ENCODE measurements at regions not wholly inside any gene's neighbourhood (a gene's known extent, or its start where the extent isn't known, plus 50 kb on each side); places are given as distances from the start of the nearest gene placed in this dataset.

DNA sequence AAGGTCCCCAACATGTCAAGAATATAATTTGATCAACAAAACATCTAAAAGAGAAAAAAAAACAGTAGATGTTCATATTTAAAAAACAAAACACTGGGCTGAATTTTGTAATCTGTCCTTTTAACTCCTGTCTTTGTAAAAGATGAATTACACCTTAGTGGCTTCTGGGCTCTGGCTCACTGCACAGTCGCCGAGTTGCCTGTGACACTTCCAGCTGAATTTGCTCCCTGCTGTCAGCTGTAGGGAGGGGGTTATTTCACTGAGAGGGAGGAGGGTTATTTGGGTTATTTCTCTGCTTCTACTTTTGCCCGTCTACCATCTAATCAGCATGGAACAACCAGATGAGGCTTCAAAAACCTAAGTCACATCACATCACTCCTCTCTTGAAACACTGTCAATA is 193.0 kb upstream of the ZC3H12A start:
- no peak for DNase-seq (ENCODE audit: low read depth, low spot score)
- in situ Hi-C loops (cut with HindIII; ENCODE audit: low pct_unique_long_range_greater_than_20kb, low sequenced_read_pairs), result no loop called here

DNA sequence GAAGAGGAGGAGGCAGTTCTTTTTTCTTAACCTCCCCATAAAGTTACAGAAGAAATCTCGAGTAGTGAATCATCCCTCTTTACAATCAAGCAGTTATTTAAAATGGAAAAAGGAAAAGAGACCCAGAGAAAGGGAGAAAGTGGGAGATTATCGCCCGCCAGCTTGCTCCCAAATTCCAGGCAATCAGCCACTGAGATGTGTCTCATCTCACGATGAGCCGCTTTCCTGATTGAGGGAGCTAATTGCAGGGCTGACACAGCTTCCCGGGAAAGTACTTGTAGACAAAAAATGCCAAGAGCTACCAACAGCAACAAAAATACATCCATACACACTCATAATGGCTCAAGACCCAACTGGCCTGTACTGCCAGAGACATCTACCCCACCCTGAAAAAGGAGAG is 191.6 kb upstream of the ZC3H12A start:
- no peak for DNase-seq (ENCODE audit: low read depth, low spot score)
- in situ Hi-C loops (cut with HindIII; ENCODE audit: low pct_unique_long_range_greater_than_20kb, low sequenced_read_pairs), result no loop called here

DNA sequence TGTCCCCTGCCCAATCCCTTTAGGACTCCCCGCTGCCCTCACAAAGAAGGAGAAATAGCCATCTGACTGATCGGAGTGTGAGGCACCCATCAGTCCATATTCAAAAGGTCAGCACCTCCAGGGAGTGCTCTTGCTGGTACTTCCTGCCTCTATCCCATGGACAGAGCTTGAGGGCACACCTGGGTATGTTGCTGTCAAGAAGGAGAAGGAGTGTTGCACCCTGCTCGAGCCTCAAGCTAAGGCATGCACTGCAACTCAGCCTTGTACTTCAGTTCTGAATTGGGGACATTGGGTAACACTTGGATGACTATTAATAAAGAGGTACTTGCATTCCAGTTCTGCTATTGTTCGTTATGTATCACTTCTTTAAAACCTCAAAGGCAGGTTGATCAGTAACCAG is 190.3 kb upstream of the ZC3H12A start:
- in situ Hi-C loops (cut with HindIII; ENCODE audit: low pct_unique_long_range_greater_than_20kb, low sequenced_read_pairs), result no loop called here
- DNase-seq (ENCODE audit: low read depth, low spot score), result no peak

DNA sequence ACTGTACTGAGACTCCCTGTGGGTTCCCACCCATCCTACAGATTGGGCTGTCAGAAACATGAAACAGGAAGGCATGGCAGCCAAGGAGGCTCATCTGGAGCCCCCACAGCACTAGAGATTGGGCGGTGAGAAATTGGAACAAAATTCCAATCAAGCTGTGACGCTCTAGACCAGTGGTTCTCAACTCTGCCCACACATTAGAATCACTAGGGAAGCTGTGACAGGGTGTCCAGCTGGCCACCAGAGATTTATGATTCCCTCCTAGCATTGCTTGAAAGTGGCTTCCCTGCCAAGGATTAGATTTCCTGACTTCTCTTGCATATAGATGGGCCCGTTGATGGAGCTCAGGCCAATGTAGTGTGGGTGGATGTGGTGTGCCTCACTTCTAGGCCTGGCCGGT is 187.5 kb upstream of the ZC3H12A start:
- in situ Hi-C loops (cut with HindIII; ENCODE audit: low pct_unique_long_range_greater_than_20kb, low sequenced_read_pairs), result no loop called here
- no peak for DNase-seq (ENCODE audit: low read depth, low spot score)

DNA sequence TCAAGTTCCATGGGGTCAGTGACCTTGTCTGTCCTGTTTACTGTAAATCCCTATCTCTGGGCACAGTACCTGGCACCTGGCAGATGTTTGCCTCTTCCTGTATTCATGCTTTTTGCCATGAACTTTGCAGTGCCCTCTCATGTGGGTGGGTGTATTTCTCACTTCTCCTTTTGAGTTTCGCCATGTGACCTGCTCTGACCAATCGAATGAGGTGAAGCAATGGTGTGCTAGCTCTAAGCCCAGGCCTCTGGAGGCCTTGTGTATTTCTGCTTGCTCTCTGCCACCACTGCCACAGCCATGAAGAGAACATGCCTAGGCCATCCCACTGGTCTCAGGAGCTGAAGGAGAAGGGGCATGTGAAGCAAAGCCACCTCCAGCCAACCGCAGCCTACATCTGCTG is 185.5 kb upstream of the ZC3H12A start:
- in situ Hi-C loops (cut with HindIII; ENCODE audit: low pct_unique_long_range_greater_than_20kb, low sequenced_read_pairs), result no loop called here
- no peak for DNase-seq (ENCODE audit: low read depth, low spot score)

DNA sequence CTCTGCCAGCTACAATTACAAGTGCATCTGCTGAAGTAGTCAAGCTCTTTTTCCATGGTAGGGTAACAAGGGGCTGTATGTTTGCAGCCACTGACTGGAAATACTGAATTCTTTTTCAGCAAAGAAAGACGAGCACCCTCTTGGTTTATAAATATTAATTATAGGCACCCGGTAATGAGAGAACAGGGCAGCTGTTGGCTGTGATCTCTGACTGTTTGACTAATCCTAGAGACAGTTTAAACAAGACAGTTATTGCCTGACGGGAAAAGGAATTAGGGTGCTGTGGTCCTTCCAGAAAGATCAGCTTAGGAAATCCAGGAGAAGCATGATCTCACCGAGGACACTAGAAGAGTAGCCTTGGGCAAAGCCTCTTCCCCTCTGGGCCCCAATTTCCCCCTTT is 183.7 kb upstream of the ZC3H12A start:
- in situ Hi-C loops (cut with HindIII; ENCODE audit: low pct_unique_long_range_greater_than_20kb, low sequenced_read_pairs), result no loop called here
- DNase-seq (ENCODE audit: low read depth, low spot score), result no peak

DNA sequence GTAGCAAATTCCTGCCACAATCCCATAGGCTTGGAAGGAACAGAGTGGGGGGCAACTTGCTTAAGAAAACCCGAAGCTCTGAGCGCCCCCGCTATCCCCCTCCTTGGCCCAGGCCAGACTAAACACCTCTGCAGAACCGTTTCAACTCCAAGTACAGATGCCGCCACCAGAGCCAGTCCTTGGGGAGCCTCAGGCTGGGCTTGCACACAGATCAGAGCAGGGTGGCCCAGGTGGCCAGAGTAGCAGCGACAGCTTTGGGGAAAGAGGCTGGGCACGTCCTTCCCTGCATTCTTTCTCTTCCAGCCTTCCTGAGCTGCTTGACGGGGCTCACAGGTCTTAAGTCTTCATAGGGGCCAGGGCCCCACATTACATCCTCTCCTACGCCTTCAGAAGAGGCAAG is 181.6 kb upstream of the ZC3H12A start:
- DNase-seq (ENCODE audit: low read depth, low spot score), result no peak
- in situ Hi-C loops (cut with HindIII; ENCODE audit: low pct_unique_long_range_greater_than_20kb, low sequenced_read_pairs), result no loop called here

DNA sequence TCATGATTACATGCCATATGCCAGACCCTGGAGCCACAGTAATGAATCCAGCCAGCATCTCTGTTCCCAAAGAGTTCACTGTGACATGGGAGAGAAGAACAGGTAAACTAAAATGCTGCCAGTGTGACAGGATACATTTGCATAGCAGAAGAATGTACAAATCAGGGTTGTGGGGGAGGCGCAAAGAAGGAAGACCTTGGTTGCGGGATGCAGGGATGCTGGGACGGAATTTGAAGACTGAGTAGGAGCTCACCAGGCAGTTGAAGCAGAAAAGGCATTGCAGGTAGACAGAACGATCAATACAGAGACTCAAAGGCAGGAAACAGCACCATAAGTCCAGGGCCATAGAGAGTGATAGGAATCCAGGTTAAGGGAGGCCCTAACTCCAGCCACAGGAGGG is 180.3 kb upstream of the ZC3H12A start:
- in situ Hi-C loops (cut with HindIII; ENCODE audit: low pct_unique_long_range_greater_than_20kb, low sequenced_read_pairs), result no loop called here
- DNase-seq (ENCODE audit: low read depth, low spot score), result no peak

DNA sequence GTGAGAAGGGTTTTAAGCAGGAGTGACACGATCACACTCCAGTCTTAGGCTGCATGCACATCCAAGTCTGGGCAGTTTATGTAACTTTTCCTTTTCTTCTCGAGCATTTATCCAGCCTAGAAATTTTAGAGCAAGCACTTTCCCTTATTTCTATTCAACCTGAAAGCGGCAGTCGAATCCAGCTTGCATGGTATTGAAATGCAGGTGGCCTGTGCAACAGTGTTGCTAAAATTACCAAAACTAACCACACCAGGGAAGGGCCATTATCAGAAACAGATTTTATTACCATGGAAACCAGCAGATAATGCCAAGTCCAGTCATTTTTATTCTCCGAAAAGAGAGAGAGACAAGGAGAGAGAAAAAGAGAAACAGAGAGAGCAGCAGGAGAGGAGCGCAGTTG is 179.9 kb upstream of the ZC3H12A start:
- in situ Hi-C loops (cut with HindIII; ENCODE audit: low pct_unique_long_range_greater_than_20kb, low sequenced_read_pairs), result no loop called here

DNA sequence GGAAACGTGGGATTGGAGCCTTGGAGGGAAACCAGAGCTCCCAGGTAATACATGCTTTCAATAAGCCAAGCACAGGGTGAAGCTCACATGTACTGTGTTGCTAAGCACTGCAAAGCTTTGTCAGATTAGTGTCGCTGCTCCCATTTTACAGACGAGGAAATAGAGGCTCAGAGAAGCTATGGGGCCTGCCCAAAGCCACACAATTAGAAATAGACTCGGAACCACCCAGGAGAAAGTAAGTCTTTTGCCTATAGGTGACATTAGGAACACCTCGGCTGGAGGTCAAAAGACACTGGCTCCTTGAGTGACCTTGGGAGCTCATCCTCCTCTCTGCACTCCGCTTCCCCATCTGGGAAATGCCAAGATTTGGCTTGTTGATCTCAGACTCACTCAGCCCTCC is 175.6 kb upstream of the ZC3H12A start:
- DNase-seq (ENCODE audit: low read depth, low spot score), result no peak
- in situ Hi-C loops (cut with HindIII; ENCODE audit: low pct_unique_long_range_greater_than_20kb, low sequenced_read_pairs), result no loop called here

More for the DNA sequence above, 179.9 kb upstream of the ZC3H12A start:
- DNase-seq (ENCODE audit: low read depth, low spot score), result no peak

DNA sequence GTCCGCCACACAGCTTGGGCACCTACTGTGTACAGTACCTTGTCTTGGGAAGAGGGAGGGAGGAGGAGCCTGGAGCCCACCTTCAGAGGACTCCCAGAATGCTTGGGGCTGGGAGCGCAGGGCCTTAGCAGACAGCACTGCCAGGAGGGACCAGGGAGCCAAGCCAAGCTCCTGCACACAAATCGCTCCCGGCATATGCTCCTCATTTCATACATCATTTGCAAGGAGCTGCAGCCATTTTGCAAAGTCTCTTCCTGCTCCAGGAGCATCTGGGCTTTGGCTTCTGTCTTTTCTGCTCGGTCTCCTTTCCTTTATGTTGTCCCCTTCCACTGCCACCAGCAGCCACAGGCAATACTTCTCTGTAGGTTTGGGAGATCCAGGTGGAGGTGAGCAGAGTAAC is 175.2 kb upstream of the ZC3H12A start:
- no peak for DNase-seq (ENCODE audit: low read depth, low spot score)
- in situ Hi-C loops (cut with HindIII; ENCODE audit: low pct_unique_long_range_greater_than_20kb, low sequenced_read_pairs), result no loop called here

DNA sequence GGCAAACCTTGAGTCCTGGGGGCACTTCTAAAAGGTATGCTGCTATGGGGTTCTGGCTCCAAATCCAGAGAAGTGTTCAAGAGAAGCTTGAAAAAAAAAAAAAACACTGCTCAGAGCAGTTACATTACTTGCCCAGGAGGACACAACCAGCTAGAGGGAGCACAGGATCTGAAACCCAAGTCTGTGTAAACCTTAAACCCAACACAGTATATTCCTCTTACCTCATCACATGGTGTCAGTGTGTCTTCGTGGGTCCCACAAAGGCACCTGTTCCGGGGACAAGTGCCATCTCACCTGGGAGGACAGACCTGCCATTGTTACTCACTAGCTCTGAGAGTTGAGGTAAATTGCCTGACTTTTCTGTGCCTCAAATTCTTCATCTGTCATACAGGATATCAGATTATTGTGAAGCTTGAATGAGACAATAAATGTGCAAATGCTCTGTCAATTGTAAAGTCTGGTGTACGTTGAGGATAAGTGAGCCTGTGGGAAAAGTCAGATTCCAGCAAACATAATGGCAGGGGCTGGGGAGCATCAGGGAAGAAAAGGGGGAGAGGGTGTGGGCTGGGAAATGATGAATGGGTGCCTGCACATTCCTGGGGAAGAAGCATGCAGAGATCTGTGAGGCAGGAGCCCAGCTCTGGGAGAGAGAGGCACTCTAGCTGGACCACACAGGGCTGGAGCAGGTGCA is 170.4 kb upstream of the ZC3H12A start:
- in situ Hi-C loops (cut with HindIII; ENCODE audit: low pct_unique_long_range_greater_than_20kb, low sequenced_read_pairs), result no loop called here
- DNase-seq (ENCODE audit: low read depth, low spot score), result no peak

DNA sequence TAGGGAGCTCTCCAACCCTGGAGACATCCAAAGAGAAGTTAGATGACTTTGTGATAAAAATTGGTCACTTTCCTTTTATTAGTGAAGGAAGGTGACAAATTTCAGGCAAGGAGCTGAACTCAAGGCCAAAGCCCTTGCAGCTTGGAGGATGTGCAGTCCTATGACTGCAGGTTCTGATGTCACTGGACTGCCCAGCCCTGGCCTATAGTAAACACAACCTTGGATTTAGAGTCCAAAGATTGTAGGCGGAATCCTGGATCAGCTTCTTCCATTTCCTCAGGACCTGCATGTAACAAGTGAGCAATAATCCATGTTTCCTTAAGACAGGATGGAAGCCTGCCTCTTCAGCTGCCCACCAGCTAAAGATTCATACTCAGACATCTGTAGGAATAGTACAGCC is 169.3 kb upstream of the ZC3H12A start:
- in situ Hi-C loops (cut with HindIII; ENCODE audit: low pct_unique_long_range_greater_than_20kb, low sequenced_read_pairs), result no loop called here
- no peak for DNase-seq (ENCODE audit: low read depth, low spot score)

DNA sequence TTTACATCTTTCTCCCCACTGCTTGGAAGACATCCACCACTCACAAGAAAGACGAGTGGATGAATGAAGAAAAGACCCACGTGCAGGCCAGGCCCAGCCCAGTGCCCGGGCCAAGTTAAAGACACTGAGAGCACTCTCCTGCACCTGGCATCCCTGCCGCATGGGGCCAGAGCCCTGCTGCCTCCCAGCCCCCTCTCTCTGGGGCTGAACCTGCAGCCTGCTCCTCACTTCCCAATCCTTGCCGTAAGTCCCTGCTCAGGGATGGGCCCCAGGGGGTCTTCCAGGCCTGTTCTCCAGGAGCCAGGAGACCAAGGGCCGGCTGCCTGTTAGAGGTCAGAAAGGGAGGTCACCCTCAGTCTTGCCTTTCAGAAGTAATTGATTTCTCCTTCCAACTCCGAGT is 168.5 kb upstream of the ZC3H12A start:
- in situ Hi-C loops (cut with HindIII; ENCODE audit: low pct_unique_long_range_greater_than_20kb, low sequenced_read_pairs), result no loop called here
- no peak for DNase-seq (ENCODE audit: low read depth, low spot score)

DNA sequence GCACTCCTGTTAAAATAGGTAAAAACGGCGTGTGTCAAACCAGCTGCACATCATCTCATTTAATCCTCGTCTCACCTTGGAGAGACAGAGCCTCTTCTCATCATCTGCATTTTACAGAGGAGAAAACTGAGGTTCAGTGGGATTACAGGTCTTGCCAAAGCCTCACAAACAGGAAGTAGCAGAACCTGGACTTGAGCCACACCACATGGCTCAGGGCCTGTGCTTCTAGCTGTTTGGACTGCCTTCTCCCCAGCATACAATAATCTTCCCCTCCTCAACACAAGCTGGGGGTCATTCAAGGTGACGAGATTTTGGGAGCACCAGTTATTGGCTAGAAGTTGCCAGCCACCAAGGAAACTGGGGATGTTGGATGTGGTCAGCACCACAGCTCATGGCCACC is 167.9 kb upstream of the ZC3H12A start:
- in situ Hi-C loops (cut with HindIII; ENCODE audit: low pct_unique_long_range_greater_than_20kb, low sequenced_read_pairs), result no loop called here
- no peak for DNase-seq (ENCODE audit: low read depth, low spot score)

DNA sequence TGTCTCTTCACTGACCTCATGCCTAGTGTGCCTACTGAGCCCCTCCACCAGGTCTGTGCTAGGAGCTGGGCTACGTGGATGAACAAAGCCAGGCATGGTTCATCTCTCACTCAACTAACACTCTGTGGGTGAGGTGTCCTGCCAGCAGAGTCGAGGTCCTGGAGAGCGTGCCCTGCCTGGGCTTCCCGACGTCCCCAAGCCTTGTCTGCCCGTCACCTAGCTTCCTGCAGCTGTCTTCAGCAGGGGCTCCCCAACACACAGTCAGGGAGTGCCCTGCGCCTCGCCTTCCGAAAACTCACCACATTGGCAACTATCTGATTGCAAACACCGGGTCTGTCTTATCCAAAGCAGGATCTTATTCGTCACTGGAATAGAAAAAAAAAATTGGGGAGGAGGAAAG is 167.5 kb upstream of the ZC3H12A start:
- DNase-seq (ENCODE audit: low read depth, low spot score), result no peak
- in situ Hi-C loops (cut with HindIII; ENCODE audit: low pct_unique_long_range_greater_than_20kb, low sequenced_read_pairs), result no loop called here

DNA sequence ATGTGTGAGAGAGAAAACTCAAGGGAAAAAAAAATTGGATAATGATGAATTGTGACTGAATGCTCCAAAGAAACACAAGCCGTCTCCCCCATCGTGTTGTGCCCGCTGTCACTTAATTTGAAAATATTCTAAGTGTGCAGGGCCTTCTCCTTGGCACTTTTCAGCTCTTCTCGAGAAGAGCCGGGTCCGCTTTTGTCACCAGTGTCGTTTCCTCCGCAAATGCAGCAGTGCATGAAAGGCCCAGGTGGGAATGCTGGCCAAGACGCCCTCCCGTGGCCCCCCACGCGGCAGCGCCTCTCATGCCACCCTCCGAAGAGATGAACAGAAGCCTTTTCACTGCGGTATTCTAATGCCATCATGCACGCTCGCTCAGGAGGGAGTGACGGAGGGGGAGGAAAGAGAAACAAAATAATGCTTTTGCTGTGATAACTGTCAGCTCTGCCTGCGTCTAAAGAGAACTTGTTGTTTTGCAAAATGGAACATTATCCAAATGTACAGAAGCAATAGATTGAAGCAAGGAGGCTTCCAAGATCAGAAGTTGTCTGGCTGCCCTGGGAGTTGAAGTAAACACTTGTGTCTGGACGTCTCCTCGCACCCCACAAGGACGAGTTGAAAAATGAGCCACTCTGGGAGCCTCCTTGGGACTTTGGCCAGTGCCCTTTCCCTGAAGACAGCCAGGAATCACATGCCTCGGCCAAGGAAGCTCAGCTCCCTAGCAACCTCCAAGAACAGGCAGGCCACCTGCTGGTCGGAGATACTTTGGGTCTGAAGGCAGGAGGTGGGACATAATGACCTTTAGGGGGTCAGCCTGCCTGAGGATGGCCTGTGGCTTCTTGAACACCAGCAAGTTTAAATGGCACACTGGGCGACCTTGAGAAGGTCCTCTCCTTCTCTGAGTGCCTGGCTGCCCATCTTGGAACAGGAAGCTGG is 166.1 kb upstream of the ZC3H12A start:
- in situ Hi-C loops (cut with HindIII; ENCODE audit: low pct_unique_long_range_greater_than_20kb, low sequenced_read_pairs), result no loop called here

DNA sequence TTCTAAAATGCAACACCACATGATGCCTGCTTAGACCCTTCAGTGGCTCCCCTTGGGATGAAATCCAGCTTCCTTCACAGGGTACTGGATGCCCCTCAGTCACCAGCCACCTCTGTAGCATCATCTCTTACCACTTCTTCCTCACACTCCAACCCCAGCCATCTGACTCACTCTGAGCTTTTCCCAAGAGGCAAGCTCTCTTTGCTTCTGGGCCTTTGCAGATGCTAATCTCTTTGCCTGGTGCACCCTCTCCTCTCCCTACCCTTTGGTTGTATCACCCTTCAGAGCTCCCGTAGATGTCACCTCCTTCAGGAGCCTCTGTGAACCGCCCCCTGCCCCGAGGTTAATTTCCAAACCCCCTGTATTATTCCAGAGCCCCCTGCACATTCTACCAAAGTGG is 164.8 kb upstream of the ZC3H12A start:
- in situ Hi-C loops (cut with HindIII; ENCODE audit: low pct_unique_long_range_greater_than_20kb, low sequenced_read_pairs), result no loop called here
- DNase-seq (ENCODE audit: low read depth, low spot score), result no peak

More for the DNA sequence above, 166.1 kb upstream of the ZC3H12A start:
- peak; percentile 37 for DNase-seq (ENCODE audit: low read depth, low spot score)

DNA sequence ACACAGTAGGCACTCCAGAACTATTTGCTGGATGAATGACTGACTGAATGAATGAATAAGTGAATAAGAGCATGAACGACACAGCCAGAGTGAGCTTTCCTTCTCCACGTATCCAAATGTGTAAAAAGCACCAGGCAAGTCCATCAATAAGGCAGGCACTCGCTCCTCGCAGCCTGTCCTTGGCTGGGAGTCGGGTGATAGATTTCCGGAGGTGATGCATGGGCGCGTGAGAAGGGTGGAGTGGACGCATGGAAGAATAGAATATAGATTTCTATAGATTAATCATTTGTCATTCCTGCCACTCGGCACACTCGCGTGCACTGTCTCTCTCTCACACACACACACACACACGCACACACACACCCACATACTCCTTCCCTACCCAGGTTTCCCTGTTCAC is 164.3 kb upstream of the ZC3H12A start:
- in situ Hi-C loops (cut with HindIII; ENCODE audit: low pct_unique_long_range_greater_than_20kb, low sequenced_read_pairs), result no loop called here
- DNase-seq (ENCODE audit: low read depth, low spot score), result no peak

Data from SK-MEL-5 (cell line).